CD14-positive monocyte (primary cell): ENCODE measurements at regions not wholly inside any gene's neighbourhood (a gene's known extent, or its start where the extent isn't known, plus 50 kb on each side); places are given as distances from the start of the nearest gene placed in this dataset.

Experiments used
- DNase-seq, 3 donors: peaks; one replicate each; pipeline ENCODE4 v3.0.0-alpha.2; 2011 to 2022
- H2AFZ ChIP-seq: 2 replicates; pipeline ENCODE4 v1.6.0; 2012; ENCODE audit warnings: mild to moderate bottlenecking, low read depth, low read length, inconsistent platforms; ENCODE audit not compliant: insufficient read depth, poor library complexity, severe bottlenecking
- H3K27ac ChIP-seq, 2 donors: 1 replicate in 1 of 2; 2 replicates in 1 of 2; pipeline ENCODE4 v1.5.1; 2012 to 2013; ENCODE audit warnings: low read length in 2 of 2, control low read depth in 1 of 2, inconsistent platforms in 1 of 2, low read depth in 1 of 2, mild to moderate bottlenecking in 1 of 2
- H3K27me3 ChIP-seq, 2 donors: one replicate each; pipeline versions ENCODE4 v1.6.0 to v1.6.1; 2011 to 2013; ENCODE audit warnings: low read length in 2 of 2; ENCODE audit not compliant: control insufficient read depth in 2 of 2, insufficient read depth in 2 of 2
- H3K36me3 ChIP-seq, 2 donors: replicated peaks in 1 of 2; 1 replicate in 1 of 2; 2 replicates in 1 of 2; pipeline versions ENCODE4 v1.5.1 to v1.6.1; 2012 to 2013; ENCODE audit warnings: low read length in 2 of 2, control low read depth in 1 of 2, inconsistent platforms in 1 of 2, mild to moderate bottlenecking in 1 of 2; ENCODE audit not compliant: insufficient read depth in 2 of 2, control insufficient read depth in 1 of 2
- H3K4me1 ChIP-seq, 2 donors: 1 replicate in 1 of 2; 2 replicates in 1 of 2; pipeline versions ENCODE4 v1.5.1 to v1.6.1; 2012 to 2013; ENCODE audit warnings: low read length in 2 of 2, control low read depth in 1 of 2, inconsistent platforms in 1 of 2, mild to moderate bottlenecking in 1 of 2, moderate library complexity in 1 of 2; ENCODE audit not compliant: insufficient read depth in 2 of 2, control insufficient read depth in 1 of 2
- H3K4me2 ChIP-seq: replicated peaks from 2 replicates; pipeline ENCODE3; 2012; ENCODE audit warnings: low read length, moderate library complexity, mild to moderate bottlenecking; ENCODE audit not compliant: poor library complexity, severe bottlenecking; ENCODE audit errors: extremely low read depth
- H3K4me3 ChIP-seq, 3 experiments: fragments of 200-600 bp in 1 of 3; sonication (generic) in 1 of 3; replicated peaks in 1 of 3; 1 replicate in 2 of 3; 2 replicates in 1 of 3; pipeline ENCODE4 v1.5.1; 2011 to 2013; ENCODE audit warnings: low read length in 3 of 3, mild to moderate bottlenecking in 3 of 3, control low read depth in 2 of 3, low read depth in 2 of 3, inconsistent platforms in 1 of 3, moderate library complexity in 1 of 3
- H3K79me2 ChIP-seq: 2 replicates; pipeline ENCODE4 v1.6.0; 2012; ENCODE audit warnings: mild to moderate bottlenecking, control low read depth, inconsistent platforms, low read length, moderate library complexity; ENCODE audit not compliant: insufficient read depth
- H3K9ac ChIP-seq: 2 replicates; pipeline ENCODE4 v1.6.0; 2017; ENCODE audit warnings: low read length, mild to moderate bottlenecking; ENCODE audit not compliant: insufficient read depth, poor library complexity, severe bottlenecking
- H3K9me3 ChIP-seq, 2 donors: replicated peaks in 1 of 2; 1 replicate in 1 of 2; 2 replicates in 1 of 2; pipeline versions ENCODE4 v1.5.1 to v1.6.1; 2012 to 2013; ENCODE audit warnings: low read length in 2 of 2, control low read depth in 1 of 2; ENCODE audit not compliant: control insufficient read depth in 1 of 2, insufficient read depth in 1 of 2
- H4K20me1 ChIP-seq: 2 replicates; pipeline ENCODE4 v1.6.0; 2012; ENCODE audit warnings: mild to moderate bottlenecking, low read length, control low read depth, moderate library complexity; ENCODE audit not compliant: insufficient read depth
- H3K27ac Mint-ChIP-seq, 7 donors: one replicate each; pipeline ENCODE4 v1.8.0; 2020; ENCODE audit warnings: mild to moderate bottlenecking in 7 of 7, mixed read lengths in 7 of 7, moderate library complexity in 6 of 7, inconsistent platforms in 2 of 7
- H3K27me3 Mint-ChIP-seq, 3 donors: one replicate each; pipeline ENCODE4 v1.8.0; 2021 to 2022; ENCODE audit warnings: low read depth in 3 of 3, mild to moderate bottlenecking in 3 of 3, mixed read lengths in 3 of 3, moderate library complexity in 3 of 3, inconsistent platforms in 1 of 3
- H3K36me3 Mint-ChIP-seq, 2 donors: one replicate each; pipeline ENCODE4 v1.8.0; 2020; ENCODE audit warnings: mixed read lengths in 2 of 2, inconsistent platforms in 1 of 2, mild to moderate bottlenecking in 1 of 2
- H3K4me1 Mint-ChIP-seq: one replicate; pipeline ENCODE4 v1.8.0; 2020; ENCODE audit warnings: mild to moderate bottlenecking, mixed read lengths
- H3K4me3 Mint-ChIP-seq, 2 donors: one replicate each; pipeline ENCODE4 v1.8.0; 2020; ENCODE audit warnings: mild to moderate bottlenecking in 2 of 2, mixed read lengths in 2 of 2, moderate library complexity in 1 of 2
- H3K9me3 Mint-ChIP-seq, 7 donors: one replicate each; pipeline ENCODE4 v1.8.0; 2020 to 2022; ENCODE audit warnings: mixed read lengths in 7 of 7, mild to moderate bottlenecking in 6 of 7, moderate library complexity in 6 of 7, inconsistent platforms in 2 of 7
- WGBS: methylation state at CpG from one replicate; pipeline ENCODE4 v1.1.5; 2013; ENCODE audit warnings: missing lambda C conversion rate; ENCODE audit not compliant: insufficient coverage; 5-methylcytosine and 5-hydroxymethylcytosine counted together
- intact Hi-C, 2 donors: fragments of 100-400 bp; cut with micrococcal nuclease; formaldehyde crosslinking; loops; one replicate each; pipeline versions ENCODE4 v1.15.0 to v1.15.1; 2023
- TF ChIP-seq, protein P1 (sequence below): fragments of 200-600 bp; IDR thresholded peaks from one replicate; pipeline ENCODE4 v1.8.0; 2022; ENCODE audit warnings: antibody characterized with exemption, mild to moderate bottlenecking

DNA sequence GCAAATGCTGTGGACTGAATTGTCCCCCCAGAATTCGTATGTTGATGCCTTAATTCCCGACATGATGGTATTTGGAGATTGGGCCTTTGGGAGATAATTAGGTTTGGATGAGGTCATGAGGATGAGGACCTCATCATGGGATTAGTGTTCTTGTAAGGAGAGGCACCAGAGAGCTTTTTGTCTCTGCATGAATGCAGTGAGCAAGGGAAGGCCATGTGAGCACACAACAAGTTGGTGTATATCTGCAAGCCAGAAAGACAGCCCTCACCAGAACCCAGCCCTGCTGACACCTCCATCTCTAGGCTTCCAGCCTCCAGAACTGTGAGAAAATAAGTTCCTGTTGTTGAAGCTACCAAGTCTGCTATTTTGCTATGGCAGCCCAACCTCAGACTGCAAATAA lies 51.9 kb upstream of the SMCO2 start:
- TF ChIP-seq, protein P1, sequence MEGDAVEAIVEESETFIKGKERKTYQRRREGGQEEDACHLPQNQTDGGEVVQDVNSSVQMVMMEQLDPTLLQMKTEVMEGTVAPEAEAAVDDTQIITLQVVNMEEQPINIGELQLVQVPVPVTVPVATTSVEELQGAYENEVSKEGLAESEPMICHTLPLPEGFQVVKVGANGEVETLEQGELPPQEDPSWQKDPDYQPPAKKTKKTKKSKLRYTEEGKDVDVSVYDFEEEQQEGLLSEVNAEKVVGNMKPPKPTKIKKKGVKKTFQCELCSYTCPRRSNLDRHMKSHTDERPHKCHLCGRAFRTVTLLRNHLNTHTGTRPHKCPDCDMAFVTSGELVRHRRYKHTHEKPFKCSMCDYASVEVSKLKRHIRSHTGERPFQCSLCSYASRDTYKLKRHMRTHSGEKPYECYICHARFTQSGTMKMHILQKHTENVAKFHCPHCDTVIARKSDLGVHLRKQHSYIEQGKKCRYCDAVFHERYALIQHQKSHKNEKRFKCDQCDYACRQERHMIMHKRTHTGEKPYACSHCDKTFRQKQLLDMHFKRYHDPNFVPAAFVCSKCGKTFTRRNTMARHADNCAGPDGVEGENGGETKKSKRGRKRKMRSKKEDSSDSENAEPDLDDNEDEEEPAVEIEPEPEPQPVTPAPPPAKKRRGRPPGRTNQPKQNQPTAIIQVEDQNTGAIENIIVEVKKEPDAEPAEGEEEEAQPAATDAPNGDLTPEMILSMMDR = no peak
- Histone ChIP-seq H2AFZ (no peak overlapping the region), H3K9ac (no peak overlapping the region), H3K27ac (no peak overlapping the region), H3K36me3 (no peaks in the 10 kb centered on the region), H3K79me2 (no peaks in the 10 kb centered on the region), H3K4me2 (no peak overlapping the region), H4K20me1 (no peaks in the 10 kb centered on the region), H3K27me3 (no peaks in the 10 kb centered on the region), H3K9me3 (no peaks in the 10 kb centered on the region), H3K4me1 (no peaks in the 10 kb centered on the region), H3K4me3 (no peak overlapping the region)
- 100% methylated on average over 2 of the region's 2 CpGs for WGBS
- Mint-ChIP-seq H3K27me3 (no peaks in the 10 kb centered on the region), H3K4me1 (peaks cover 7% of the 10 kb centered on the region), H3K36me3 (peaks cover 3 to 7% of the 10 kb centered on the region in 2 donors), H3K4me3 (no peak overlapping the region), H3K9me3 (no peaks in the 10 kb centered on the region), H3K27ac (no peak overlapping the region)
- no peak for DNase-seq
- intact Hi-C loops = no loop called here

DNA sequence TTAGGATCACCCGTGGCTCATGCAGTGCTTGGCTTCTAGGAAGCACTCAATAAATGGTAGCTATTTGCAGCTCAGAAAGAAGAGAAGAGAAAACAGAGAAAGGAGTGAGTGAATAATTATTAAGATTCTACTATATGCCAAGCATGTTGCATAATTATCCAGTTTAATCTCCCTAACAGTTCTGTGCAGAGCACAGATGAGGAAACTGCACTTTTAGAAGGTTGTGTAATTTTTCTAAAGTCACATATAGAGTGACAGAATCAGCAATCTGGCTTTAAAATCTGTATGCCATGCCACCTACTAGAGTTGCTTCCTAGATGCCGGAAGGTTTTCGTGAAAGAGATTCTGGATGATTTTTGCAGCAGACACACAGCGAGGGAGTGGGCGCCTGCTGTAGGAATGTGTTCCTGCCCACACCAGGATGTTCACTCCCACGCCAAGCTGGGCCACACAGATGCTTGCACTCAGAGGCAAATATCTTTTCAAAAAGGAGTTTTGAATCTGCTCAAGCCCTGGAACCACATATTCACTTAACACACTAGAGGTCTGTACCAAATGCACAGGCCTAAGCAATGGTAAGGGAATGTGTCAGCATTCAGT lies 50.2 kb upstream of the SMCO2 start:
- no peaks in the 10 kb centered on the region for H3K9me3 ChIP-seq
- Mint-ChIP-seq H3K4me1 (peaks cover 7% of the 10 kb centered on the region), H3K36me3 (peaks cover 0 to 4% of the 10 kb centered on the region in 2 donors), H3K4me3 (no peak overlapping the region), H3K27me3 (no peaks in the 10 kb centered on the region), H3K9me3 (no peaks in the 10 kb centered on the region), H3K27ac (no peak overlapping the region)
- no peak overlapping the region for H3K4me3 ChIP-seq
- H3K9ac ChIP-seq = no peak overlapping the region
- no peak overlapping the region for H3K4me2 ChIP-seq
- H3K79me2 ChIP-seq = no peaks in the 10 kb centered on the region
- no peak overlapping the region for H3K27ac ChIP-seq
- TF ChIP-seq, protein P1 = no peak
- WGBS = 93% methylated on average over 4 of the region's 6 CpGs
- H4K20me1 ChIP-seq = no peaks in the 10 kb centered on the region
- intact Hi-C loops = no loop called here
- H3K27me3 ChIP-seq = no peaks in the 10 kb centered on the region
- DNase-seq = no peak
- no peak overlapping the region for H2AFZ ChIP-seq
- H3K4me1 ChIP-seq = no peaks in the 10 kb centered on the region
- H3K36me3 ChIP-seq = no peaks in the 10 kb centered on the region
